HG02981 (cell line): ENCODE measurements at regions not wholly inside any gene's neighbourhood (a gene's known extent, or its start where the extent isn't known, plus 50 kb on each side); places are given as distances from the start of the nearest gene placed in this dataset.

Experiments
- ATAC-seq: cut with Tn5 transposase; IDR thresholded peaks from one replicate; pipeline ENCODE4 v1.9.1; 2021; ENCODE audit warnings: mild to moderate bottlenecking, moderate library complexity; ENCODE audit not compliant: unreplicated experiment

- no peak for ATAC-seq
These were observed 806.6 kb downstream of the C6orf118 start for GRCh38 chr6:164502833-164503232.

DNA sequence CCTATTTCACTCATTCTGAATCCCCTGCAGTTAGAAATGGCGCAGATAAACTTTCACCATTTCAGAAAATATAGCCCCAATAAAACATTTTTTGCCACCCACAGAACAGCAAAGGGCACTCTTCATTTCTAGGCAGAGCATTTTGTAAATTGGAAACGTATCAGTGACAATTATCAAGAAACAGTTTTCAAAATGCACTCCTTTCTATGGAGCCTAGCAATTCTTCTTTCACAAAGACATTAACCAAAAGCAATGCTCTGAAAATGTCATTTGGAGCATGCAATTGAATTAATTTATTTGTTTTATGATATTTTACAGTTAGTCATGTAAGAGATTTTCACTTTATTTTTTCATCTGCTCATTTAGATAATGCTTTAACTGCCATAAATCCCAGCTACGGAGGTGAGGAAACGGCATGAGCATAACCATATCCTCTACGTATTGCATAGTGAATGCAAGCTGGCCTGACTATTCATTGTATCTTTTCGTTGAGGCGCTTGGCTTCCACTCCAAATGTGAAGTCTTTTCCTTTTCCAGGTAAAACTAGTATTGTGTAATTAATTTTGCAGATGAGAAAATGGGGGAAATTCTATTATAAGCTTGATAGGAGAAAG, 813.4 kb downstream of the C6orf118 start:
- ATAC-seq: no peak

DNA sequence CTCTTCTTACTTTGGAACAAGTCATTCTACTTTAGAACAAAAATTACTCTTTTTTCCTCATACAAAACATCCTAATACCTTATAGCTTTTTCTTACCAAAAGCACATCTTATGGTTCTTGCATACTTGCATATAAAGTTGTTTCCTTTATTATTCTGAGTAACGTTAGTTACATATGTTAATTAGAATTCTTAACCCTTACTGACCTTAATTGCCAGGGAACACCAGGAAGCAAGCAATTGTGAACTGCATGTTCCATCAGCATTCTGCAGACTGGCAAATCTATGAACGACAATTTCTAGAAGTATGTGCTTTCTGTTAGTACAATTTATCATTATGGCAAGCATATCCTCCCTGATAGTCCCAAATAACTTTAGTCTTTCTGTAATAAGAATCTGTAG, 831.0 kb downstream of the C6orf118 start:
- ATAC-seq: no peak

- ATAC-seq: no peak
These were observed 831.6 kb downstream of the C6orf118 start for GRCh38 chr6:164477790-164478189.

DNA sequence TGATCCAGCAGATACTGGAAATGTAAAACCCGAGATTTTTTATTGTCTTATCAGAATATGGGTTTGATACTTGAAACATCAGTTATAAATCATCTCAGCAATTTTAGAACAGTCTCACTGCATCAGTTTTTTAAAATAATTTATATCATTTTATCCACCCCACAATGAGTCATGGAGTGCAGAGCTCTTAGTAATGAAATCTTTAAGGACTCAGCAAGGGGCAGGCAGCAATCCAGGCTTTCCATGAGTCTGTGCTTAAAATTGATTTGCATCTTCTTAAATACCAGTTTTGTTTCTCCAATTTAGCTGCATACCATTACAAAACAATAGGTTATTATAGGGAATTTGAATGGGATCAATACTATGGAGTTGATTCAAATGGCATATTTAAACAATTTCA, 832.3 kb downstream of the C6orf118 start:
- no peak for ATAC-seq

DNA sequence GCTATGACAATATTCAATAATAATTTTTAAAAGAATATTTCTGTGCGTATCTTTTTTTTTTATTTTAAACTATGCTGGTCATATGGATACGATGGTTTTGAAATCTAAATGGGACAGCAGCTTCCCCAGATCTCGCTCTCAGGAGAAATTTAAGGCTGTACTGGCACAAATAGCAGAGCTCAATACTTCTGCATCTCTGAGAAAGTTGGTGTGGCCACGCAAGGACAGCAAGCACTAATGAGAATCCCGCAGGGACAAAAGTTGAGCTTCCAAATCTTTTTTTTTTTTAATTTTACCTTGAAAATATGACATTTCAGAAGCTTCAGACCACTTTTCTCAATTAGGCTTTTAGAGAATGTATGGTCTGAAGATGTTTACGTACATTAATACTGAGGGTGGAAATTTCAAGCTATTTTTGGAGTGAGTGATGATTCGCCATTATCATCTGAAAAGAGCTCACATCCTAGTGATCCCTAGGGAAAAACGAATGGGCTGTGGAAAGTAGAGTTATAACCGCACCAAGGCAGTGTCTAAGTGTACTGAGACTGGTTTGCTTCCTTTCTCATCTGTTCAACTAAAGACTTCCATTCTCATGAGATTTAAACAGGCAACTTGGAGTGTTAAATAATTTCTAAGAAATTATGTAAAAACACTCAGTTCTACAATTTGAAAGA, 840.0 kb downstream of the C6orf118 start:
- no peak for ATAC-seq

DNA sequence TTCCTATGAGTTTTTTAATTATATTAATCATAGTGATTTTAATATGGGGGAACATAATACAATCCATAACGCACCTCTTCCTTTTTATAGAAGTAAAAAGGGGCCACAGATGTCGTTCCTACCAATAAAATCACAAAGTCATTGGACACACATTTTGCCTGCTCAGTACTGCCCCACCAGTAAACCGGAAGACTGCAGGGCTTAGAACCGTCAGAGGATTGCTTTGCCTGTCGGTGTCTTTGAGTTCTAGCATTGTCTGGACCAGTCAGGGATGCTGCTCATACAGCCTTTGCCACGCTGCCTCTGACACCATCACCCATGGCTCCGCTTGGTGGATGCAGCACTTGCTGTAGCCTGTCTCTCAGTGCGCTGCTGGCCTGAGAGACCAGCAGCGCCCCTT, 853.6 kb downstream of the C6orf118 start:
- ATAC-seq: no peak

GRCh38 chr6:164453835-164454234, 855.6 kb downstream of the C6orf118 start:
- no peak for ATAC-seq

GRCh38 chr6:164442572-164442971, 866.8 kb downstream of the C6orf118 start:
- no peak for ATAC-seq

DNA sequence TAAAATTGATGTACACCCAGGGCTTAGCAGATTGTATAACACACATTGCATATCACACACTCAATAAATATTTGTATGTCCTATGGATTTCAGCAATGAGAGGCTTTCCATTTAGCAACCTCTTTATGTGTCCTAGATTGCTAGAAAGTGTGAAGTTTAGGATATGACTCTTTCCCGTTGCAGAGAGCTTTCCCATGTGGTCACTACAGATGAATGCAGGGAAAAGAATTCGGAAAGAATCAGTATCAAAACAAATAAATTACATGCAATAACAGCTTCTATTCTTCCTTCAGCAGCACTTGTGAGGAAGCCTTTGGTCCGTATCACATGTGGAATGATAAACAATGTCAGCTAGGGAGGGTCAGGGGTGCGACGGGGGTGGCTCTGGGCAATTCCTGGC, 870.1 kb downstream of the C6orf118 start:
- no peak for ATAC-seq

GRCh38 chr6:164436976-164437375, 872.4 kb downstream of the C6orf118 start:
- ATAC-seq: no peak

GRCh38 chr6:164427728-164428402, 881.5 kb downstream of the C6orf118 start:
- ATAC-seq: no peak

DNA sequence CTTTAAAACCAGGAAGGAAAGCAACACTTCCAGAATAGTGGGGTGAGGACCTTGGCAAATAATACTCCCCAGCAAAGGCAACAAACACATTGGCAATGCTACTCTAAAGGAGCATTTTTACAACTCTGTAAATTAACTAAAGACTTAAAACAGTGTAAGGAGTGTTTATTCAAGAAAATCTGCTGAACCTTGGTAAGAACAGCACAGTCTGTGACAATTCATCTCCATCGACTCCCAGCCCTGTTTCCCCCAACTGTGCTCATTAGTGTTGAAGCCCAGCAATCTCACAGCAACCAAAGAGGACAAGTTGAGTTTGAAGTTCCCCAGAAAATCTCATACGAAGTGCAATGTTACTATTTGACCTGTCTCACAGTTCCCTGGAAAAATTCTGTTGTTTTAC, 884.9 kb downstream of the C6orf118 start:
- no peak for ATAC-seq

DNA sequence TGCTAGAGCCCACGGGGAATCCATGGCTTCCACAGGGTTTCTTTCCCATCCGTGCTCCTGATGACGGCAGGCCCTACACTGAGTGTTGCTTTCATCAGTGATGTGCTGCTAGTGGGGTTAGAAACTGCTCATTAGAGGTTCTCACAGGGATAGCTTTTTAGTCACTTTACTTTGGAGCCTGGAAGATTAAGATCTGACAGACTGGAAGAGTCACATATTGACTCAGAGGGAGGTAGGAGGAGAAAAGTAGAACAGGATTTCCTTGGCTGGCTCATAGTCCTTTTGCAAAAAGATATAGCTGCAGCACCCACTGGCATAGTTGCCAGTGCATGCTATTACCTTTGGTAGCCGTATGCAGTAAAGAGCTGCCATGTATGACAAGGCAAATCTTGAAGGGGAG, 890.3 kb downstream of the C6orf118 start:
- no peak for ATAC-seq

DNA sequence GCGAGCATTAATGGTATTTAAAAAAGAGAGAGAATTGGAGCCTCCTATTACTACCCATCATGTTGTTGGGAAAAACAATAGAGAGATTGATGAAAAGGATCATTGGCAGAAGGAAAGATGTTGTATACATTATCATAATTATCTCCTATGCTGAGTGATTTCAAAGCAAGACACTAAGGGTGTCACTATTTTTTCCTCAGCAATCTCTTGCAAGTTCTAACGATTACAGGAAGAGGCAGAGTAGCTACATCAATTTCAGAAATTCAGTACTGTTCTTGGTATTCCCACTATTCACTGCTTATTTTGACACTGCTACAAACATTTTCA, 891.2 kb downstream of the C6orf118 start:
- no peak for ATAC-seq

DNA sequence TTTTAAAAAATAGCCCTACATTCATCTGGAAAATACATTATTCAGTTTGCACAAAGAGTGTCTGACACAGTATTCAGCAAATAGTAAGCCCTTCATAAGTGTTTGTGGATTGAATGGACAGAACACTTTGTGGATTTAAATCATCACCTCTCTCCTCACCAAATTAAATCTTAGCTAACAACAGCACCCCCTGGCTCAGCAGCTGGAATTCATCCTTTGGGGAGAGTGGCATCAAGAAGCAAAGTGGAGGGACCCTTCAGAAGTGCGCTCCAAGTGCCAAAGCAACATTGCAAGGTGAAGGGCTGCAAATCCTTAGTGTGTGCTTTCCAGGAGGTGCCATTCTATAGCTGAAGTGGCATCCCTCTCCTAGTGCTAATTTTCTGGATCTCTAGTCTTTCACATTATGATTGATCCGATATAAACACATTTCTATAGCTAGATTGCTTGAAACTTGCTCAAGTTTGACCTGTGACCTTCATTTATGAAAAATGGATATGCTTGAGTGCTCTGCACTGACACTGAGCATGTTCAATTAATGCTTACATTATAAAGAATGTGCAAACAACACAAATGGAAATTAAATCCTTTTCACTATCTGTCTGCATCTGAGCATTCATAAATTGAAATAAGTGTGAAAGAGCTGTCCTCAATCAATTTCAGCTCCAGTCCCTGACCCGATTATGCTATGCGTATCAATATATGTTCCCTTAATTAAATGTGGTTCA, 891.7 kb downstream of the C6orf118 start:
- ATAC-seq: no peak

DNA sequence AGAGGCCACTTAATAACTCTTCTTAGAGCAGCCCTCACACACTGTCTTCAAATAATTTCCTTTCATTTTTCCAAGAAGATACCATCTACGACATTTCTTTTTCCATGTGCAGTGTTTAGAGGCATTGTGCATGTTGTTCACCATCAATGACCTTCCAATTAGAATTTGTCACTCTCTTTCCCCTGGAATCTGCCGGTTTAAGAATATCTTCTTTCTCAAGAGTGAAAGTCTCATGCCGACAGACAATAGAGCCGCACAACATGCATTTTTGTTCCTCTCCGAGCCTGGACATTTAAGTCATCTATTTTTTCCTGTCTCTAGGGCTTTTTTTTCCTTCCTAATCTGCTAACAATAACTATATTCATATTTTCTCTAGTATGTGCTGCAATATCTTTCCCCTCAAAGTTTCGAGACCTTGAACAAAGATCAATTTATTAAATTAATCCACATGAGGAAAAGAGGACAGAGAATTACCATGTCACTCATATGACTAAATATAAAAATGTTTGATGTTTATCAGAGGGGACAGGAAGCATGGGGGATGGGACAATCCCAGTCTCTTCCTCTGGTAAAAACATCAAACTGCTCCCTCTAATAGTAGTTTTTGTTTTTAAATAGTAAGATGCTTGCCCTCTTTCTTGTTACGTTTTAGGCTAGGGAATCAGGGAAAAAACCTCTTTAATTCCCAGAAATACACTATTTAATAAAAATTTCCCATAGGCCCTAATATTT, 893.4 kb downstream of the C6orf118 start:
- ATAC-seq: no peak

- ATAC-seq: no peak
These were observed 894.7 kb downstream of the C6orf118 start for GRCh38 chr6:164414695-164415094.

- no peak for ATAC-seq
These were observed 896.8 kb downstream of the C6orf118 start for GRCh38 chr6:164412566-164412965.

DNA sequence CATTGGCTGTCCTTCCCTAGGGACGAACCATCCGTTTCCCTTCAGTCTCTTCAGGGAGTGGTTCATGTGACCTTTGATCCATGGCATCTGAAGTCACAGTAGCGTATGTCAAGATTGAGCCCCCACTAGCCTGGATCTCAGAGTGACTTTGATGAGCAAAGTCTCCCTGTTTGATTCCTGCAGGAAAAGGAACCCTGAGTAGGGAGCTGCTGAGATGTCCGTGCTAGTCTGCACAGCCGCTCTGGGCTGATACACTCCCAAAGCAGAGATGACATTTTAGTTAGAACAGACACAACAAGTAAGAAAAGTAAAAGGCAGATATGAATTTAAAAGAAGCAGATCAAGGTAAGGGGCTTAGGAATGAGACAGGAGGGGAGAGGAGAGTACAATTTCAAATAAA, 899.4 kb downstream of the C6orf118 start:
- ATAC-seq: no peak

DNA sequence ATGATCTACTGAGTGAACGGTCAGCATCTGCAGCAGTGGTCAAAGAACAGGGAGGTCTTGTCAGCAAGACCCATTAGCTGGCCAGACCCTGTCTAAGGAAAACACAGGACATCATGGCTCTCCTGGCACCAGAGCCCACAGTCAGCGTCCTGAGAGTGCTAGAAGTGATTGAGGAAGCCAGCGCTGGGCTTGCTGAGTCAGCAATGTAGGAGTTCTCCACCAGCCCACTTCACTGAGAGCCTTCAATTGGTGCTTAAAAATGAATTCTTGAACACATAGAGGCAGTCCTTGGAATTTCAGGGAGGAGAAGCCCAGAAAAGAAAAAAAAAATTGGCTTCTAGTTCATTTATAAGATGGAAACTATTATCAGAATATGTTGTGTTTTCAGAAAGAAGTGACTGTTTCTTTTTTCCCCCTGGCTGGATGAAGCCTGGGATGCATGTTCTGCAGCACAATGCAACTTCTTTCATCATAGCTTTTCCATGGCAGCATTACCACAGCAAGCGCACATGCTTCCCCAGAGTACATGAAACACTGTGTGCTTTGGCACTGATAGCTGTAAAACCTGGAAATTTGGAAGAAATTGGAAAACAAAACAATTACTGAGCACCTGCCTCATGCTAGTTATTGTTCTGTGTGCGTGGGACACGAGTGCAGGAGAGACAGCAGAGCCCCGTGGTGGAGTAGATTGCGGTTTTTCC, 899.9 kb downstream of the C6orf118 start:
- no peak for ATAC-seq
